ENCODE measurements at regions not wholly inside any gene's neighbourhood (a gene's known extent, or its start where the extent isn't known, plus 50 kb on each side); places are given as distances from the start of the nearest gene placed in this dataset.

DNA sequence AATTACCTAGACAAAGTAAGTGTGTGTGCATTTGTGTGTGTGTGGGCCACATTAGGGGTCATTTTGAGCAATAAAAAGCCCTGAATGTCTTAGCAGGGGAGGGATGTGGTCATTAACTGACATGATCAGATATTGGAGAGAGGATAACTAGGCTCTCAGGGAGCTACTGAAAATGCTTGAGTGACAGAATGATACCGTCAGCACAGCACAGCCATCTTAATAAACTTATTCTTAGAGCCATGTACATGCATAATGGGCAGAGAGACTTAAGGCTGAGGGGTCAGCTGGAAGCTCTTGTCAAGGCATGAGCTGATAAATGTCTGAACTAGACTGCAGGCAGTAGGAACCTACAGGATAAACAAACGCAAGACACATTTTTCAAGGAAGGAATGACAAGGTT, 239.1 kb upstream of the NCAM1 start:
- TF ChIP-seq, protein P1, sequence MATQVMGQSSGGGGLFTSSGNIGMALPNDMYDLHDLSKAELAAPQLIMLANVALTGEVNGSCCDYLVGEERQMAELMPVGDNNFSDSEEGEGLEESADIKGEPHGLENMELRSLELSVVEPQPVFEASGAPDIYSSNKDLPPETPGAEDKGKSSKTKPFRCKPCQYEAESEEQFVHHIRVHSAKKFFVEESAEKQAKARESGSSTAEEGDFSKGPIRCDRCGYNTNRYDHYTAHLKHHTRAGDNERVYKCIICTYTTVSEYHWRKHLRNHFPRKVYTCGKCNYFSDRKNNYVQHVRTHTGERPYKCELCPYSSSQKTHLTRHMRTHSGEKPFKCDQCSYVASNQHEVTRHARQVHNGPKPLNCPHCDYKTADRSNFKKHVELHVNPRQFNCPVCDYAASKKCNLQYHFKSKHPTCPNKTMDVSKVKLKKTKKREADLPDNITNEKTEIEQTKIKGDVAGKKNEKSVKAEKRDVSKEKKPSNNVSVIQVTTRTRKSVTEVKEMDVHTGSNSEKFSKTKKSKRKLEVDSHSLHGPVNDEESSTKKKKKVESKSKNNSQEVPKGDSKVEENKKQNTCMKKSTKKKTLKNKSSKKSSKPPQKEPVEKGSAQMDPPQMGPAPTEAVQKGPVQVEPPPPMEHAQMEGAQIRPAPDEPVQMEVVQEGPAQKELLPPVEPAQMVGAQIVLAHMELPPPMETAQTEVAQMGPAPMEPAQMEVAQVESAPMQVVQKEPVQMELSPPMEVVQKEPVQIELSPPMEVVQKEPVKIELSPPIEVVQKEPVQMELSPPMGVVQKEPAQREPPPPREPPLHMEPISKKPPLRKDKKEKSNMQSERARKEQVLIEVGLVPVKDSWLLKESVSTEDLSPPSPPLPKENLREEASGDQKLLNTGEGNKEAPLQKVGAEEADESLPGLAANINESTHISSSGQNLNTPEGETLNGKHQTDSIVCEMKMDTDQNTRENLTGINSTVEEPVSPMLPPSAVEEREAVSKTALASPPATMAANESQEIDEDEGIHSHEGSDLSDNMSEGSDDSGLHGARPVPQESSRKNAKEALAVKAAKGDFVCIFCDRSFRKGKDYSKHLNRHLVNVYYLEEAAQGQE (IDR thresholded peaks at IDR 0.05; ENCODE audit: insufficient read depth in 1 of 2, low read depth in 2 of 2, low read length in 2 of 2) = no peak
- TF ChIP-seq POLR2AphosphoS5 (IDR thresholded peaks at IDR 0.05; ENCODE audit: low read depth, low read length) = no peak
- no peak for TF ChIP-seq SIN3A (IDR thresholded peaks at IDR 0.05; ENCODE audit: borderline replicate concordance, insufficient read depth, low read length)
